Ammon's horn (tissue), 1 donor: ENCODE measurements at regions not wholly inside any gene's neighbourhood (a gene's known extent, or its start where the extent isn't known, plus 50 kb on each side); places are given as distances from the start of the nearest gene placed in this dataset.
A peak's percentile ranks its signal among the peaks of the same experiment; 100 is the strongest.

ENCODE experiments used
- DNase-seq: peaks from one replicate; pipeline ENCODE4 v3.0.0-alpha.2; 2016; ENCODE audit warnings: low spot score

- peak; percentile 85 for DNase-seq
Observed at GRCh38 chr18:34592961-34593382, 117.1 kb upstream of the DTNA start.

- no peak for DNase-seq
Observed at GRCh38 chr18:34594266-34594665, 115.8 kb upstream of the DTNA start.

DNA sequence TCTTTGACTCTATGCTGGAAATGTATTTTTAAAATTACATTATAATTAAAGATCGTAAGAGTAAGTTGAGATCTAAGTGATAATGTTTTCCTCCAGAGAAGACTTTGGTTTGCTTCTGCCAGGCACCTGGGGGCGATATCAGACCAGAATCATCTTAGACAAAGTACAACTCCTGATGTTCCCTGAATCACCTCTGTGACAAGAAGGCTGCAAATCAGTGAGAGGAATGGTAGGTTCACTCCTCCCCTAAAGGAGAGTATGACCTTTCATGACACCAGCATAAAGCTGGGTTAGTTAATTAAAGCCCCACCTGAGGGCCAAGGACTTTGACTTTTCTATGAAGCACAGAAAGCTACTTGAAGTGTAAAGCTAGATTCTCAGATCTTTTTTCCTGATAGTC, 114.4 kb upstream of the DTNA start:
- DNase-seq: peak; percentile 37

DNA sequence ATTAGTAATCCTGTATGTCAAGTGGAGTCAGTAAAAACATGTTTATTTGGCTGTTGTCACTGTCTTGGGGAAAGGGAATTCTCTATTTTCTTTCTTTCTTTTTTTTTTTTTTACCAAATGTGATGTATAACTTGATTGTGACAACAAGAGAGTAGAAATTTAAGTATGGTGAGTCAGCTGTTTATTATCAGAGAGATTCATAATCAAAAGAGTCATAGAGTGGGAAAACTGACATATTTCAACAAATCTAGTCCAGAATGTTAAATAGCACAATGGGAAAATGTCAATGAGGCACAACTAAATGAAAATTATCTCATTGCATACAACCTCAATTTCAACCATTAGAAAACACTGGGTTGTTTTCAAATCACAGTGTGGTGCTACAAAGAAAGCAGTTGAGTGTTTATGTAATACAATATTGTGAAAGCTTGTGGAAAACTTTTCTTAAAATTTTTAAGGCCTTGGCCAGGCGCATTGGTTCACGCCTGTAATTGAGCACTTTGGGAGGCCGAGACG, 111.9 kb upstream of the DTNA start:
- no peak for DNase-seq

DNA sequence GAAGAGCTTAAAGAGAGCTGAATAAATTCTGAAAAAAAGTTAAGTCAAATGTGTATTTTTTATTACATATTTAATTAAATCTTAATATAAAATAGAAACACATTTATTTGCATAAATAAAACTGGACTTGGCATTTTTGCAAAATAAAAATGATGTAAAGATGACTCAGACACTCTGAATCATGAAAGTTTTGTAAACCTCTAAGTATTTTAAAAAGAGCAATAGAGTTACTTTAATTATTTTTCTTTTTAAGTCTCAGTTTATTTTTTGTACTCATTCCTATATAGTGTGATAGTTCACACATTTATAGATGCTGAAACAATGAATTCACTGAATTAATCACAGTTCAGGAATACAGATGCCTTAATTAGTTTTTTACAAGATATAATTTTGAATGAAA, 109.9 kb upstream of the DTNA start:
- no peak for DNase-seq

GRCh38 chr18:34600874-34601656, 109.0 kb upstream of the DTNA start:
- no peak for DNase-seq

- DNase-seq: no peak
Observed at GRCh38 chr18:34604591-34604990, 105.5 kb upstream of the DTNA start.

GRCh38 chr18:34606851-34607250, 103.2 kb upstream of the DTNA start:
- DNase-seq: no peak

DNA sequence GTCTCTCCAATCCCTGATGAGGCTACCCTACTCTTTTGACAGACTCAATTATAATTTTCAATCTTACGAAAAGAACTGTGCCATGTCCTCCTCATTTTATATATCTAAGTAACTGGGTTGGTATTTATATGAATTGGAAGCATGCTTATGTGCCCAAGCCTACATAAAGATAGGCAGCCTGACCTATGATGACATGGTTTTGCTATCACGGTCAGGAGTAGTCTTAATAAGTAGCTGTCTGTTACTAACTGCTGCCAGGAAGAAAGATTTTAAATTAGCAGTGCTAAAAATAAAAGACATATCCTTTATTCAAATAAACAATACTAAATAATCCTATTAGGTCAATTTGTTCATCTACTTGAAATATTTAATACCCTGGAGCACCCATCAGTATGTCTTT, 102.0 kb upstream of the DTNA start:
- DNase-seq: no peak

DNA sequence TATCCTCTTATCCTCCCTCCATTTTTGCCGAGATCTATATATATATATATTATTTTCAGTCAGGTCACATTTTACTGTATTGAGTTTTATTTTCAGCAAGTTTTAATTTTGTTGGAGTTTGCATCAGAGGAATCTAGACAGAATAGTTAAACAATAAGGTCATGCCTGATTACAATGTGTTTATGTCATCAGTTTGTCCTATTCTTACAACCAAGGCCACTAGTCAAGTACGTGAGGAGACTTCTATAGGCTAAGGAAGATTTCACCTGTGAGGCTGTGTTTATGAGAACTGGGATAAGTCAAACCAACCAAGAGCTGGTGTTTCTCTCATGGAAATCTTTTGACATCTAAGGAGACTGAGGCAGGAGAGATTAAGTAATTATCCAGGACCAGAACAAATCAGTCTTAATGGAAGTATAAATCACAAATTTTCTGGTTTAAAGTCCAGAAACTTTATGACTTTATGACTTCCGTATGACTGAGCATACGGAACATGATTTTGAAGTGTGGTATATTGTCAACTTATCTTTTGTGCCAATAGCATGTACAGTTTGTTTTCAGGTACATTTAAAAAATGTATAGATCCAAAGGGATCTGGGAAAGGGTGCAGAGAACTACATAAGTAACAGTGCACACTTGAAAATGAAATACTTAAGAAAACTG, 100.0 kb upstream of the DTNA start:
- no peak for DNase-seq

GRCh38 chr18:34611904-34612303, 98.2 kb upstream of the DTNA start:
- DNase-seq: no peak

- no peak for DNase-seq
Observed at GRCh38 chr18:34620258-34620861, 89.7 kb upstream of the DTNA start.

DNA sequence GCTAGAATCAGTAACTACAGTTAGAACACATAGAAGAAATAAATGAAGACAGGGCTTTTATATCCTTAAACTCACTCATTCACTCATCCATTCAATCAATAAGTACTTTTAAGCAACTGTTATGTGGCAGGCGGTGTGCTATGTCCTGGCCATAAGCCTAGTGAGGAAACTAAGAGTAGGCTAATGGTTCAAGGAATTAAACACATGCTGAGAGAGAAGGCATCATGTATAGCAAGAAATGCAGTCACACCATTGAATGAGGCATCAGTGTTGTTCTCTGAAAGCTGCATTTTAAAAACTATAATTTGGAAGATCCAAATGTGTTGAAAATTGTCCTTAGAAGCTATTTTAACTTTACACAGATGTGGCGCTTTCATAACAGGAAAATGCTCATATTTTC, 86.5 kb upstream of the DTNA start:
- no peak for DNase-seq

DNA sequence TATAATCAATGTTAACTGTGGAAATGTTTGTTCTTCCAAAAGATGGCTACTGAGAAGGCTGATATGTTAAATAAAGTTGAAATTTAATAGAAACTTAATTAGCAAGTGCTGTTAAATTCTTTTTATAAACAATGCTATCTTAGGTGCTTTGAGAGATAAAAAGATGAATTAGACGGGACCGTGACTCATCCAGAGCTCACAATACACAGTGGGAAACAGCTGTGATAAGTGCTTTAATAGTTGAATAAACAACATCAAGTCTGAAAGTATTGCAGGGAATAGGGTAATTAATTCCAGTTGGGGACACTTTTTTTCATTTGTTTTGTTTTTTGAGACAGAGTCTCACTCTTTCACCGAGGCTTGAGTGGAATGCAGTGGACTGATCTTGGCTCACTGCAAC, 85.5 kb upstream of the DTNA start:
- DNase-seq: no peak

DNA sequence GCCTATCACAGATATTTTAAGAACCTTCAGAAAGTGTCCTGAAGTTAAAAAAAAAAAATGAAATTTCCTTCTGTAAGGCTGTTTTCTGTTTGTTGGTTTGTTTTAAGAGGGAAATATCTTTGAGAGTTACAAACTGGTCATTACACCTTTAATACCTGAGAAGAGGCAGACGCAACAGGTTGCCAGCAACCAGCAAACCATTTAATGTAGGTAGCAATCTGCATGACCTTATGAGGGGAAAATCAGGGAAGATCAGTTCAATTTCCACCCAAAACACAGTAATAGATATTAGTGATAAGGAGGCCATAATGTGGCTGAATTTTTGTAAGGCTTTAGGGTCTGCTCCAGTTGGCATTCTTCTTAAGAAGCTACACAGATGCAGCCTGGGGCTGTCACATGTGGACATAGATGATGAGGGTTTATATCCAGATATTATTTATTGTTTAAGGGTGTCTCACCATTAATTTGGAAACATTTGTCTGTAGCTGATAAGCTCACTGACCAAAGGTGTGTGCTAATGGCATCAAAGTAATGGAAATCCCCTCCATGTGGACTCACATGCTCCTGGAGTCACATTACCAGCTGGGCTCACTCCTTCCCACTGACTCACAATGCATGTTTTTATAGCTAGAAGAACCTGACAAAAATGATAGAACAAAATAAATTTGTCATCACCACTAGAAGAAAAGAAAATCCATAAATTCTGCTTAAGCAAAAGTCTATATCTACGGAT, 83.5 kb upstream of the DTNA start:
- no peak for DNase-seq

DNA sequence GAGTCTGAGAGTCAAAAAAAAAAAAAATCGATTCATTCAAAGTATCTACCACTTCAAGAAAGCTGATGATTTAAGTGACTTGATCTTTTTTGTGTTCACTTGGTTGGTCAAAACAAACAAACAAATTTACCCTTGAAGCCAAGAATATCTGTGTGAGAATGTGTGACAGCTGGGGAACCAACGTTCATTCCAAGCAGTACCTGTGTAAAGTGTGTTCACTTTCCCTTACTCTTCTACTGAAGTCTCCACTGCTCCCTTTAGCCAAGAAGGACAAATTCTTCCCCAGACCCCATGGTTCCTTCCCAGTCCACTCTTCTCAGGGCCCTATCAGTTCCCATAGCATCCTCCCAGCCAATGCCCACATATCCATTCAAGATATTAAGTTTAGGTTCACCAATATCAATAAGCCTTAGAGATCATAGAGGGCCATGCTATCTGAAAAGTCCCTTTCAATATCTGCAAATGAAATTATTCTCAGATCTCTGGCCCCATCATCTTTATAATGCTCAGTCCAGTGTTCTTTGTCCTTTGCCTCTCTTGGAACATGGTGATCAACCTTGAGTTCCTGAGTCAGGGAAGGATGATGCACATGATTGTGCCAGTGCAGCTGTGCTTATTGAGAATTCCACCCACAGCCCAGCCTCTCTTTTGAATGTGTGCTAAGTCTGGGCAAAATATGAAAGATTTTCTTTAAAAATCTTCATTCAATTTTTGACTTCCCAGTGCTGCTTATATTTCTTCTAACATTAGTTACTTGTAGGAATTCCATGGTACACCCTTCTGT, 82.8 kb upstream of the DTNA start:
- DNase-seq: no peak

DNA sequence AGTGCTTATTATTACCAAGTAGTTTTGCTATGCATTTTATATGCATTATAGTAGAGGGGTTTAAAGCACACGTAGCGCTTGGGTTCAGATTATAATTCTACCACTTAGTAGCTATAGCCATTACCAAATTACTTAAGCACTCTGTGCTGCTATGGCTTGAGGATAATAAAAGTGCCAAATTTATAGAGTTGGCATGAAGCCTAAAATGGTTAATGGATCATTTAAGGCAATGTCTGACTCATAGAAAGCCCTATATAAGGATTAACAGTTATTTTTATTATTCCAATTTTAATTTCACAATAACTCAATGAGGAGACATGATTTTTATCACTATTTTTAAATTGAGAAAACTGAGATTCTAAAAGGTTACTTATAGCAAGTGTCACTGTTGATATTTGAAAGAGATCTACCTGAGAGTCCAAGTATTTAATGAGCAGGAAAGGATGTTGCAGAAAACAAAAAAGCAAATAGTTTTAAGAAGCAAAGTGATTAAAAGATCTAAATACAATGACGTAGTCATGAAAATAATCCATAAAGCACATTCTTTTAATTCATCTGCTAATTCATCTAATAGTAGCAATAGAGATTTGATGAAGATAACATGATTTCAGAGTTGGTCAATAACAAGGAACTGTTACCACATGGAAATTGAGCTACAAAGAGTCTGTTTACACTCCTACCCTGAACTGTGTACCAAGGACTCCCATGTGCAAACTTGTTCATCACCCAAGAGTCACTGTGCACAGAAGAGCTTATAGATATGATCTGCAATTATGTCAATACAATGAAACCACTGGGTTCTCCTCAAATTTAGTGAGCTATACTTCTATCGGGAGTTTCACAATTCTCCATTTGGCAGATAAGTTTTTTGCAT, 78.8 kb upstream of the DTNA start:
- DNase-seq: no peak

DNA sequence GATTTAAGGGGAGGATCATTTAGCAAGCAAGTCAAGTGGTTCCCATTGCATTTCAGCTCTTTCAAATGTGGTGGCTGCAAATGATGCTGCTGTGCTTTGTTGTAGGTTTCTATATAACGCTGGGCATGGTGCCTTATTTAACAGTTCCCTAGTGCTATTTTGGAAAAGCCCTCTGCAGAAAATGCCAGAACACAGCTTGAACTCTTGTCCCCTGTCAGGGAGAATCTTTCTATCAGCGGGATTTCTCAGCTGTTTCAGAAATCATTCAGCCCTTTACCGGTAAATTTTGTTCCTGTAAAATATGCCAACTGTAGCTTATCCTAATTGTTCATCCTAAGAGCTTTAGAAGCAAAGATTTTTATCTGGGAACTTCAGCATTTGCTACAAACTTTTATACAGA, 77.8 kb upstream of the DTNA start:
- no peak for DNase-seq

GRCh38 chr18:34633368-34633767, 76.7 kb upstream of the DTNA start:
- DNase-seq: no peak

DNA sequence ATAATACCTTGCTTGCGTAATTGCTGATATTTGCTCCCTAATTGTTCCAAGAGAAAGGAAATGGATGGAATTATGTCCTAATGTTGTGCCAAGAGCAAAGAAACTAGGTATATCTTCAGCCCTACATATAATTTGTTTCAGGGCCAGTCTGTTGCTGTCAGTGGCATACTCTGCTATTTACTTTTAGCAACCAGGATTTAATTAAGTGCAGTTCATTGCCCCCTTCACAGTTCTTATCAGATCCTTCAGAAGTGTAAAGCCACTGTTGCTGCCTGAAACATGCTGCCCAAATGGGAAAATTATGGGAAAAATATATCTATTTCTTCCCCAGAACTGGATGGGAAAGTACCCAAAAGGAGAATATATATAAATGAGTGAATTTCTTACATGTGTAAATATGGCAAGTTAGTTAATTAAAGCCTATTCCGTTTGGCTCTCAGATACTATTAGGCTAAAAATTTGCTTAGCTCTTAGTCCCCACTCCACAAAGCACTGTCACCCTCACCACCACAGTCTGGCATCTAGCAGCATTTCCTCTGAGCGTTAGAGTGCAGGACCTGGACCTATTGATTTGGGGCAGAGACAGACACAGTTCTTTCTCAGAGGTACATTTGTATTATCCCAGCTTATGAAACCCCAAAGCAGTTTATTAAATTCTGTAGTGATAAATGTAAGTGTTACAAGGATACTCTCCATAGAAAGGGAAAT, 72.8 kb upstream of the DTNA start:
- no peak for DNase-seq
